Suprapubic skin (tissue), 4 donors: ENCODE measurements at regions not wholly inside any gene's neighbourhood (a gene's known extent, or its start where the extent isn't known, plus 50 kb on each side); places are given as distances from the start of the nearest gene placed in this dataset.
A peak's percentile ranks its signal among the peaks of the same experiment; 100 is the strongest.

Source experiments
- DNase-seq, 2 donors: peaks; one replicate each; pipeline ENCODE4 v3.0.0-alpha.2; 2019; ENCODE audit warnings: low spot score in 2 of 2
- H3K27ac ChIP-seq: fragments of 200-600 bp; sonication (generic); one replicate; pipeline ENCODE4 v1.5.1; 2019
- H3K27me3 ChIP-seq: fragments of 200-600 bp; sonication (generic); one replicate; pipeline ENCODE4 v1.5.1; 2019
- H3K36me3 ChIP-seq: fragments of 200-600 bp; sonication (generic); one replicate; pipeline ENCODE4 v1.5.1; 2019
- H3K4me1 ChIP-seq: fragments of 200-600 bp; sonication (generic); one replicate; pipeline ENCODE4 v1.5.1; 2019
- H3K4me3 ChIP-seq: fragments of 200-600 bp; sonication (generic); one replicate; pipeline ENCODE4 v1.5.1; 2019; ENCODE audit warnings: mild to moderate bottlenecking
- H3K9me3 ChIP-seq: fragments of 200-600 bp; sonication (generic); one replicate; pipeline ENCODE4 v1.5.1; 2019
- EP300 ChIP-seq: sonication (generic); formaldehyde crosslinking; IDR thresholded peaks from one replicate; pipeline ENCODE4 v1.6.1; 2017; ENCODE audit warnings: antibody characterized with exemption
- POLR2A ChIP-seq, 2 donors: fragments of 450-650 bp; IDR thresholded peaks; one replicate each; pipeline ENCODE4 v1.6.1; 2017; ENCODE audit warnings: antibody characterized with exemption in 2 of 2, mild to moderate bottlenecking in 2 of 2, moderate library complexity in 2 of 2
- POLR2AphosphoS5 ChIP-seq, 3 donors: sonication (generic); formaldehyde crosslinking; IDR thresholded peaks; one replicate each; pipeline ENCODE4 v1.6.1; 2017; ENCODE audit warnings: antibody characterized with exemption in 3 of 3
- WGBS: methylation state at CpG from one replicate; pipeline ENCODE4 v1.1.5; 2018; 5-methylcytosine and 5-hydroxymethylcytosine counted together
- TF ChIP-seq, protein P1 (sequence below), 2 donors: fragments of 200-600 bp in 1 of 2; fragments of 450-650 bp in 1 of 2; sonication (generic) in 1 of 2; IDR thresholded peaks; one replicate each; pipeline ENCODE4 v1.5.1; 2016 to 2019; ENCODE audit warnings: antibody characterized with exemption in 2 of 2, mild to moderate bottlenecking in 1 of 2, moderate library complexity in 1 of 2

DNA sequence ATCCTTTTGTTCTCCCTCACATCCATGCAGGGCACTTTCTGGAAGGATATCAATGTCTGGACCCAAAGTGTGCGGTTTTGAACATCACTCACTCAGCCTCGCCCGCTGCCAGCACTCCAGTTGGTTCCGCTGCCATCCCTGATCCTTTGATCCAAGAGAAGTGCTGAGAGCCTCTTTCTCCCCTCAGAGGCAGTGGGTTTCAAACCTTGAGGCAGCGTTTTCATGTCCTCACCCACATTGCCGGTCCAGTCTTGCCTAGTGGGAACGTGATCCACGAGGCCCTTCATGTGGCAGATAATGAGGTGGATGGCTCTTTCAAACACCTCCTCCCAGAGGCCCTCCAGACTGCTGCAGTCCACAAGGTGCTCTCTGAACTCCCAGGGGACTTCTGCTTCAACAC, 122.2 kb downstream of the ACTL8 start:
- Histone ChIP-seq H3K9me3 (no peaks in the 10 kb centered on the region), H3K36me3 (no peaks in the 10 kb centered on the region), H3K27me3 (peaks cover 29% of the 10 kb centered on the region), H3K4me3 (no peak overlapping the region), H3K4me1 (no peaks in the 10 kb centered on the region), H3K27ac (no peak overlapping the region)
- 67% methylated on average over 8 of the region's 8 CpGs for WGBS
- DNase-seq = peak in 1 of 2 donors; percentile 65
- TF ChIP-seq POLR2A (IDR thresholded peaks at IDR 0.05) (no peak), POLR2AphosphoS5 (IDR thresholded peaks at IDR 0.05) (no peak), EP300 (no peak)
- TF ChIP-seq, protein P1, sequence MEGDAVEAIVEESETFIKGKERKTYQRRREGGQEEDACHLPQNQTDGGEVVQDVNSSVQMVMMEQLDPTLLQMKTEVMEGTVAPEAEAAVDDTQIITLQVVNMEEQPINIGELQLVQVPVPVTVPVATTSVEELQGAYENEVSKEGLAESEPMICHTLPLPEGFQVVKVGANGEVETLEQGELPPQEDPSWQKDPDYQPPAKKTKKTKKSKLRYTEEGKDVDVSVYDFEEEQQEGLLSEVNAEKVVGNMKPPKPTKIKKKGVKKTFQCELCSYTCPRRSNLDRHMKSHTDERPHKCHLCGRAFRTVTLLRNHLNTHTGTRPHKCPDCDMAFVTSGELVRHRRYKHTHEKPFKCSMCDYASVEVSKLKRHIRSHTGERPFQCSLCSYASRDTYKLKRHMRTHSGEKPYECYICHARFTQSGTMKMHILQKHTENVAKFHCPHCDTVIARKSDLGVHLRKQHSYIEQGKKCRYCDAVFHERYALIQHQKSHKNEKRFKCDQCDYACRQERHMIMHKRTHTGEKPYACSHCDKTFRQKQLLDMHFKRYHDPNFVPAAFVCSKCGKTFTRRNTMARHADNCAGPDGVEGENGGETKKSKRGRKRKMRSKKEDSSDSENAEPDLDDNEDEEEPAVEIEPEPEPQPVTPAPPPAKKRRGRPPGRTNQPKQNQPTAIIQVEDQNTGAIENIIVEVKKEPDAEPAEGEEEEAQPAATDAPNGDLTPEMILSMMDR (IDR thresholded peaks at IDR 0.05) = no peak

DNA sequence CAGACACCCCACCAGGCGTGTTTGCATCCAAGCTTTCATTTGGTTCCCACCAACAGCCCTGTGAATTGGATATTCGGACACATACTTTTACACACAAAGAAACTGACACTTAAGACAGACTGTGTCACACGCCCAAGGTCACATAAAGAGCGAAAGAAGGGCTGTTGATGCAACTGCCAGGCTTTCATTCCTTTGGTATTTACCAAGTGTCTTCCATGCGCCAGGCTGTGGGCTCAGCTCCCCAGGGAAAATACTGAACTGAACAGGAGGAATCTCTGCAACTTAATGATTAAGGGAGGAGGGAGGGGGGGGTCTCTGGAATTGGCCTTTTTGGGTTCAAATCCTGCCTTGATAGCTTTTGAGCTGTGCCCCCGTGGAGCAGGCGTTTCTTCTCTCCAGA, 122.8 kb downstream of the ACTL8 start:
- TF ChIP-seq, protein P1 (IDR thresholded peaks at IDR 0.05) = no peak
- no peak for TF ChIP-seq POLR2AphosphoS5 (IDR thresholded peaks at IDR 0.05)
- TF ChIP-seq POLR2A (IDR thresholded peaks at IDR 0.05) = no peak
- TF ChIP-seq EP300 = no peak
- WGBS = 60% methylated on average over 7 of the region's 7 CpGs
- Histone ChIP-seq H3K9me3 (no peaks in the 10 kb centered on the region), H3K4me3 (no peak overlapping the region), H3K4me1 (no peaks in the 10 kb centered on the region), H3K36me3 (no peaks in the 10 kb centered on the region), H3K27me3 (peaks cover 31% of the 10 kb centered on the region), H3K27ac (no peak overlapping the region)
- DNase-seq = peak in 1 of 2 donors; percentile 24

DNA sequence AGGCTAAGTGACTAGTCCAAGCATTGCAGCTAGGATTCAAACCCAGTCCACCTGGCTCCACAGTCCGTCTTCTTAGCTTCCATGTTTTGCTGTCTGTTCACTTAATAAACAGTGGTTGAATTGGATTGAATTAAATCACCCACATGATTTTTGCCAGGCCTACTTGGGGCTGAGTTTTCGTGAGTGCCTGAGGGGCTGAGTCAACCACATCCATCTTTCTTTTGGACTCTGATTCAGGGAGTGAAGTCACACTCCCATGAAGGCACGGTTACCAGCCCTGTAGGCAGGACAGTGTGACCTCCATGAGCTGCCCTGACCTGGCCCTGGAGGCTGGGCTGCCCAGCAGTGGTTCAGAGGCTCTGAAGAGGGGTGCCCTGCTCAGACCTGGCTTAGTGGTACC, 123.7 kb downstream of the ACTL8 start:
- TF ChIP-seq POLR2AphosphoS5 (IDR thresholded peaks at IDR 0.05) = no peak
- TF ChIP-seq, protein P1 (IDR thresholded peaks at IDR 0.05) = no peak
- no peak for TF ChIP-seq EP300
- TF ChIP-seq POLR2A (IDR thresholded peaks at IDR 0.05) = no peak
- no peaks in the 10 kb centered on the region for H3K36me3 ChIP-seq
- H3K27me3 ChIP-seq = peaks cover 30% of the 10 kb centered on the region
- peak in 1 of 2 donors; percentile 54 for DNase-seq
- H3K4me3 ChIP-seq = no peak overlapping the region
- no peak overlapping the region for H3K27ac ChIP-seq
- no peaks in the 10 kb centered on the region for H3K9me3 ChIP-seq
- 41% methylated on average over 3 of the region's 3 CpGs for WGBS
- no peaks in the 10 kb centered on the region for H3K4me1 ChIP-seq

DNA sequence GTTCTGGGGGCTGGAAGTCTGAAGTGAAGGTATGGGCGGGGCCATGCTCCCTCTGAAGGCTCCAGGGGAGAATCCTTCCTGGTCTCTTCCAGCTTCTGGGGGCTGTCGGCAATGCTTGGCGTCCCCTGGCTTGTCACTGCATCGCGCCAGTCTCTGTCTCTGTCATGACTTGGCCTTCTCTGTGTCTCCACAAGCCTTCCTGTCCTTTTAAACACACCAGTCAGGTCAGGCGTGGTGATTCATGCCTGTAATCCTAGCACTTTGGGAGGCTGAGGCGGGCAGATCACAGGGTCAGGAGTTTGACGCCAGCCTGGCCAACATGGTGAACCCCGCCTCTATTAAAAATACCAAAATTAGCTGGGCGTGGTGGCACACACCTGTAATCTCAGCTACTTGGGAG, 125.3 kb downstream of the ACTL8 start:
- TF ChIP-seq, protein P1 (IDR thresholded peaks at IDR 0.05) = no peak
- TF ChIP-seq POLR2A (IDR thresholded peaks at IDR 0.05) (no peak), POLR2AphosphoS5 (IDR thresholded peaks at IDR 0.05) (no peak), EP300 (no peak)
- Histone ChIP-seq H3K36me3 (no peaks in the 10 kb centered on the region), H3K9me3 (no peaks in the 10 kb centered on the region), H3K27me3 (peaks cover 44% of the 10 kb centered on the region), H3K4me3 (no peak overlapping the region), H3K4me1 (no peaks in the 10 kb centered on the region), H3K27ac (no peak overlapping the region)
- peak in 1 of 2 donors; percentile 70 for DNase-seq
- 81% methylated on average over 9 of the region's 10 CpGs for WGBS

DNA sequence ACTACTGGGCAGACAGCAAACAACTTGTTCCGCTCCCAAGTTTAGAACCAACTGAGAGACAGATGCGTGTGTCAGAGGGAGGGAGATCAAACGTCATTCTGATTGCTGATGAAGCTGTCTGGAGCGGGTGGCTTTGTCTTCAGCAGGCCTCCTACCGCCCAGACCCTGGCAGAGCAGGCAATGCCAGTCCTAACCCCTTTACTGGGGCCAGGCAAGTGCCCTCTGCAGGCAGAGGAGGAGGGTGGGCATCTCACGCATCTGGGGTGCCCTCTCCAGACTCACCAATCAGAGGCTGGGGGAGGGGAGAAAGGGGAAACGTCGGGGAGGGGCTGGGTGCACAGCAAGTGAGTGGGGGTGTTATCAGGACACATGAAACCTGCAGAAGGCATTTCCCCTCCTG, 126.6 kb downstream of the ACTL8 start:
- TF ChIP-seq EP300 (no peak), POLR2AphosphoS5 (IDR thresholded peaks at IDR 0.05) (no peak), POLR2A (IDR thresholded peaks at IDR 0.05) (no peak)
- TF ChIP-seq, protein P1 (IDR thresholded peaks at IDR 0.05) = no peak
- H3K27ac ChIP-seq = no peak overlapping the region
- peak in 1 of 2 donors; percentile 55 for DNase-seq
- 33% methylated on average over 7 of the region's 8 CpGs for WGBS
- H3K9me3 ChIP-seq = no peaks in the 10 kb centered on the region
- H3K4me1 ChIP-seq = no peaks in the 10 kb centered on the region
- H3K27me3 ChIP-seq = peaks cover 49% of the 10 kb centered on the region
- H3K4me3 ChIP-seq = no peak overlapping the region
- no peaks in the 10 kb centered on the region for H3K36me3 ChIP-seq
